ENCODE measurements at regions not wholly inside any gene's neighbourhood (a gene's known extent, or its start where the extent isn't known, plus 50 kb on each side); places are given as distances from the start of the nearest gene placed in this dataset.

DNA sequence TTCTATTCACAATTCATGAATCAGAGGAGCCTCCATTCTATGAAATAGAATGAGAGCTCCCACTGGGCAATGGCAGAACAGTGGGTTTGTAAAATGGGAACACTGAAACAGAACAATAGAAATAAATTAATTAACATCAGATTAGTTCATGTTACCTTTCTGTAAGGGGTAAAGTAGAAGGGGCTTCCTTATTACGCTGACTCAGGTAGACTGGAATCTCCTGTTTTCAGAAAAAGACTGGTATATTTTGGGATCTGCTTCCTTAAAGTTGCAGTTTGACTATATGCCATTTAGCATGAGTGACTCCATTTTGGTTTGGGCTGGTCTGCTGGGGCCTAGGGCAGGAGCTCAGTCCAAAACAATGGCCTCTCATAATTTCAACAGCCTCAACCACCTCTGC, 52.8 kb upstream of the ZFAND3 start:
- TF ChIP-seq BRCA1 (IDR thresholded peaks at IDR 0.05; ENCODE audit: low read depth, low read length) (no peak), RAD21 (IDR thresholded peaks at IDR 0.05 in 1 of 2, conservative IDR thresholded peaks at IDR 0.05 in 1 of 2; ENCODE audit: low read depth in 2 of 2, low read length in 2 of 2) (no peak)
- TF ChIP-seq, protein P1, sequence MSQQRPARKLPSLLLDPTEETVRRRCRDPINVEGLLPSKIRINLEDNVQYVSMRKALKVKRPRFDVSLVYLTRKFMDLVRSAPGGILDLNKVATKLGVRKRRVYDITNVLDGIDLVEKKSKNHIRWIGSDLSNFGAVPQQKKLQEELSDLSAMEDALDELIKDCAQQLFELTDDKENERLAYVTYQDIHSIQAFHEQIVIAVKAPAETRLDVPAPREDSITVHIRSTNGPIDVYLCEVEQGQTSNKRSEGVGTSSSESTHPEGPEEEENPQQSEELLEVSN (IDR thresholded peaks at IDR 0.05): no peak
